ENCODE measurements at regions not wholly inside any gene's neighbourhood (a gene's known extent, or its start where the extent isn't known, plus 50 kb on each side); places are given as distances from the start of the nearest gene placed in this dataset.
"Not testable (repeated sequence)": the region's sequence is repeated elsewhere in the genome, so short reads cannot be mapped to it uniquely, and the experiment has no call there.

GRCh38 chr10:109270173-109270572 lies 653.1 kb downstream of the XPNPEP1 start:
- no peak for DNase-seq
- in situ Hi-C loops (cut with HindIII; ENCODE audit: low pct_ligation_motif_present, low pct_unique_long_range_greater_than_20kb, low sequenced_read_pairs) = no loop called here

DNA sequence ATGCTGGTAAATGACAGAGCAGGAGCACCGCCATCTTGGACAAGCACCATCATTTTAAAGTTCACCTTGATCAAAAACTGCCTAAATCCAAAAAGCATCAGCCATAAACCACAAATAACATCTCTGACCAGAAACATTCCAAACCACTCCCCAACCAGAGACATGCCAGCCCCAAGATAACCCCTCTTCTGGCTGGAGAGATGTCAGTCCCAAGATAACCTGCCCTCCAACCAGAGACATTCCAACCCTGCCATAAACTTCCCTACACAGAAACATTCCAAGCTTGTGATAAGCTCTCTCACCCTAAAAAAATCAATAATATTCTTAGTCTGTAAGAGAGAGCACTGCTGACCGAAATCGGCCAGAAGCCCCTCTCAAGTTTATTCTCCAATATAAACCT lies 659.3 kb downstream of the XPNPEP1 start:
- no peak for DNase-seq
- in situ Hi-C loops (cut with HindIII; ENCODE audit: low pct_ligation_motif_present, low pct_unique_long_range_greater_than_20kb, low sequenced_read_pairs) = no loop called here

DNA sequence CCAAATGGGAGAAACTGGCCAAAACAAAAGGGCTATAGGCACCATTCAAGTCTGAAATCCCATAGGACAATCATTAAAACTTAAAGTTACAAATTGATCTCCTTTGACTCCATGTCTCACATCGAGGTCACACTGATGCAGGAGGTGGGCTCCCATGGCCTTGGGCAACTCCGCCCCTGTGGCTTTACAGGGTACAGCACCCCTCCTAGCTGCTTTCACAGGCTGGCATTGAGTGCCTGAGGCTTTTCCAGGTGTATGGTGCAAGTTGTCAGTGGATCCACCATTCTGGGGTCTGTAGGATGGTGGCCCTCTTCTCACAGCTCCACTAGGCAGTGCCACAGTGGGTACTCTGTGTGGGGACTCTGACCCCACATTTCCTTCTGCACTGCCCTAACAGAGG lies 662.1 kb downstream of the XPNPEP1 start:
- DNase-seq = no peak
- in situ Hi-C loops (cut with HindIII; ENCODE audit: low pct_ligation_motif_present, low pct_unique_long_range_greater_than_20kb, low sequenced_read_pairs) = no loop called here

DNA sequence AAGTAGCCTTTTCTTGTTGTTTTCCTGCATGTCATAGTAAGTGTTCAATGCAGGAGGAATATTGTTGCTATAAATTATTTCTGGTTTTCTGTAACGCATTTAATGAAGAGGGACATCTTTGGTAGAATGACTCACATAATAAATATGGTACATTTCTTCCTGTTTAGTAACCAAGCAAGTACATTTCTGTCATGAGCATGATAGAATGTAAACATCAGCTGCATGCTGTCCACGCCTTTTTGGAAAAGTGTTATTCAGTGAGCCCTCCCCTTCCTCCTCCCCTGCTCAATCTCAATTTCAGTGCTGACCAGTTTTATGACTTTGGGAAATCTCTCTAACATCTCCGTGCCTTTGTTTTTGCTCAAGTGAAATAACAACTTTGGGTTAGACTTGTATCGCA lies 664.0 kb downstream of the XPNPEP1 start:
- no peak for DNase-seq
- in situ Hi-C loops (cut with HindIII; ENCODE audit: low pct_ligation_motif_present, low pct_unique_long_range_greater_than_20kb, low sequenced_read_pairs) = no loop called here

GRCh38 chr10:109253306-109253705 lies 670.0 kb downstream of the XPNPEP1 start:
- DNase-seq = no peak
- in situ Hi-C loops (cut with HindIII; ENCODE audit: low pct_ligation_motif_present, low pct_unique_long_range_greater_than_20kb, low sequenced_read_pairs) = no loop called here

DNA sequence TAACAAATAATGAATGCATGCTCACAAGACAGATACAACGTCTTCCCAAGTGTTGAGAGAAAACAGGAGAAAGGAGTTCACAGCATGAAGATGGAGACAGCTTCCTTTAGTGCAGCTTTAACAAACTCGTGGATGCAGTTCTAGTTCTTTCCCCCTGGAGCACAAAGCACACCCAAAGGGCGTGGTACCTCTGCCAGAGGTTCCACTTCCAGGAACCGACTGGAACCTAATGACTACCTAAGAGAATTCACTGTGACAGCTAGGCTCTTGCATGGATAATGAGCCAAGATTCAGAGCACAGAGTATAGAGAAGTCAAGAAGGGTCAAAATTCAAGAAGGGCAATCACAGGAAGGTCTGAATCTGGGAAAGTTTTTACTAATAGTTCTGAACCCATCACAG lies 673.2 kb downstream of the XPNPEP1 start:
- in situ Hi-C loops (cut with HindIII; ENCODE audit: low pct_ligation_motif_present, low pct_unique_long_range_greater_than_20kb, low sequenced_read_pairs) = no loop called here
- no peak for DNase-seq

DNA sequence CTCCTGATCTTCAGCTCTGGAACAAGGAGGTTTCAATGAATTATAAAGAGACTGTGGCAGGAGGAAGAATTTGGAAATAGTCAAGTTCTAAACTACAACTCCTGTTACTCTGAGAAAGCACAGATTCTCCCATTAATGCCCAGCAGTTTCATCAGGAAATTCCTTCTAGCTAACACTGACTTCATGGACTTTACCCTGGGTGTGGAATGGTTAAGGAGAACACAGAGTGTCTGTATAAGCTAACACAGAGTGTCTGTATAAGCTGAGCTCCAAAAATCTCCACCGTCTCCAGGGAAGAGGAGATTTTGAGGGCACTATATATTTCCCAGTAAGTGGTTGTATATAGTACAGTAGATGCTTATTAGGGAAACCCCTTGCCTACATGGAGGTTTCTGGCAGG lies 675.5 kb downstream of the XPNPEP1 start:
- in situ Hi-C loops (cut with HindIII; ENCODE audit: low pct_ligation_motif_present, low pct_unique_long_range_greater_than_20kb, low sequenced_read_pairs) = no loop called here
- DNase-seq = no peak

- in situ Hi-C loops (cut with HindIII; ENCODE audit: low pct_ligation_motif_present, low pct_unique_long_range_greater_than_20kb, low sequenced_read_pairs) = no loop called here
- no peak for DNase-seq
These were observed 677.5 kb downstream of the XPNPEP1 start for GRCh38 chr10:109245821-109246220.

DNA sequence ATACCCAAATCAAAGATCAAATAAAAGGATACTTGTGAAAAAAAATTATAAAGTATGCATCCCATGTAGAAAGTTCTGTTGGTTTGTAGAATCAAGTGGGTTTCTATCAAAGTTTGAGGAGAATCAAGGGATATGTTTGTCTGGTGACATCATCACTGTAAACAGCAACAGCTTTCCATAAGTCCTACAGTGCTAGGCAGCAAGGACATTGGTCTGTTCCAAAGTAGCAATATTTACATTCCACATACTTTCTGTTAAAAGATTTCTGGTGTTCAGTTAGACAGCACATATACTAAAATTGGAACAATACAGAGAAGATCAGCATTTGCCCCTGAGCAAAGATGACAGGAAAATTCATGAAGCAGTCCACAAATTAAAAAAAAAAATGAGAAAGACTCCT lies 683.9 kb downstream of the XPNPEP1 start:
- in situ Hi-C loops (cut with HindIII; ENCODE audit: low pct_ligation_motif_present, low pct_unique_long_range_greater_than_20kb, low sequenced_read_pairs) = no loop called here
- DNase-seq = no peak

DNA sequence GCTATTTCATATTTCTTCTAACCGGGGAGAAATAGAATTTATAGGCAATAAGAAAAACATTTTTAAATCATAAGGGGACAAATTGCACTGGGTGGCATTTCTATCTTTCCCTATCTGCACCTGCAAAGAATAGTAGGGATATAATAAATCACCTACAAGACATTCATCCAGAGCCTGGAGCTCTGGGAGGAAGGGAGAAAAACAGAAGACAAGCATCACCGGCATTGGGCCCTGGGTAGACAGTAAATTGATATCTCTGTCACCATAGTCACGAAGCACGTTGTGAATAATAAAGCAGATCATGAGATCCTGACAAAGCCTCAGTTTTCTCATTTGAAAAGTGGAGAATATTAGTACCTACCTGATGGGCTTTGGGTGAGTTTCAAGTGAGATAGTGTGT lies 685.6 kb downstream of the XPNPEP1 start:
- in situ Hi-C loops (cut with HindIII; ENCODE audit: low pct_ligation_motif_present, low pct_unique_long_range_greater_than_20kb, low sequenced_read_pairs) = no loop called here
- DNase-seq = no peak

- in situ Hi-C loops (cut with HindIII; ENCODE audit: low pct_ligation_motif_present, low pct_unique_long_range_greater_than_20kb, low sequenced_read_pairs) = no loop called here
- DNase-seq = no peak
These were observed 686.3 kb downstream of the XPNPEP1 start for GRCh38 chr10:109237050-109237449.

- DNase-seq; in situ Hi-C loops (cut with HindIII; ENCODE audit: low pct_ligation_motif_present, low pct_unique_long_range_greater_than_20kb, low sequenced_read_pairs): not testable (repeated sequence)
These were observed 699.8 kb downstream of the XPNPEP1 start for GRCh38 chr10:109223533-109223932.

DNA sequence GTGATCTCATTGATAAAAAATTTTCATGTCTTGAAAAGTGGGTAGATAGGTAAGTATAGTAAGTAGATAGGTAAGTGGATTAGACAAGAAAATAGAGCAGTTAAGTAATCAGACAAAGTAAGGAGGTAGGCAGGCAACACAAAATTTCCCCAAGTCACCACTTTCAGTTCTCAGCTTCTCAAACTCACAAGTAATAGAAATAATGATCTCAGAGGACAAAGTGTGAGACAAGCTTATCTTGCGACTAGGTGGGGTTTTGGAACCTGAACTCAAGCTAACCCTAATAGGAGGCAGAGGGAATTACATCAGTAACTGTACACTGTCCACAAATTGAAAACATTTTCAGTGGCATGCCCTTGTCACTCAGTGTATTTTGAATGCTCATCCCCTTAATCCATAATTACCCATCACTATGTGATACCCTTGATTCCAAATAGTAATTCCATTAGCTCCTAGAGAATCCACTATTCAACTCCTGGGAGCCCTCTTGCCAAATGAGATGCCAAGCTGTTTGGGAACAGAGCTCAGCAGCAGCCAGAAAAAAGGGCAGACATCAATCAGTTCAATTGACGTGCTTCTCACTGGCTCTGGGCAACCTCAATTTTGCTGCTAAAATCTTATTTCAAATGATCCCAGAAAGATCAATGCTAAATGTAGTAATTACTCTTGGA lies 703.2 kb downstream of the XPNPEP1 start:
- in situ Hi-C loops (cut with HindIII; ENCODE audit: low pct_ligation_motif_present, low pct_unique_long_range_greater_than_20kb, low sequenced_read_pairs) = no loop called here

DNA sequence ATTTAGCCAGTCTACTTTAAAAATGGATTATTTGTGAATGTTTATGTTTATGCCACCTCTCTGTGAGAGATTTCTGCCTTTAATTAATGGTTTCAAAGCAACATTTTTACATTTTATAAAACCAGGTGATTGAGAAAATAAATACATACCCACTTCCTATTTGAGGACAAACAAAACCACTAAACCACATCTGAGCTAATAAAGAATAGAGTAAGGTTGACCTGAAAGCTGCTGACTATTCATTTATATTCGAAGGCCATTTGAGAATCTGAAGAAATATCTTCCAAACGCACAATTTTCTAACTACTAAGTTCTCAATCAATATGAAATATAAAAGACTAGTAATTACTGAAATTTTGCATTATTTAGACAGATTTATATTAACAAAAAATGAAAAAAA lies 705.1 kb downstream of the XPNPEP1 start:
- in situ Hi-C loops (cut with HindIII; ENCODE audit: low pct_ligation_motif_present, low pct_unique_long_range_greater_than_20kb, low sequenced_read_pairs) = no loop called here
- no peak for DNase-seq

More for the DNA sequence above, 703.2 kb downstream of the XPNPEP1 start:
- DNase-seq = no peak

- DNase-seq = peak; percentile 31
- in situ Hi-C loops (cut with HindIII; ENCODE audit: low pct_ligation_motif_present, low pct_unique_long_range_greater_than_20kb, low sequenced_read_pairs) = no loop called here
These were observed 707.8 kb downstream of the XPNPEP1 start for GRCh38 chr10:109215291-109216075.

DNA sequence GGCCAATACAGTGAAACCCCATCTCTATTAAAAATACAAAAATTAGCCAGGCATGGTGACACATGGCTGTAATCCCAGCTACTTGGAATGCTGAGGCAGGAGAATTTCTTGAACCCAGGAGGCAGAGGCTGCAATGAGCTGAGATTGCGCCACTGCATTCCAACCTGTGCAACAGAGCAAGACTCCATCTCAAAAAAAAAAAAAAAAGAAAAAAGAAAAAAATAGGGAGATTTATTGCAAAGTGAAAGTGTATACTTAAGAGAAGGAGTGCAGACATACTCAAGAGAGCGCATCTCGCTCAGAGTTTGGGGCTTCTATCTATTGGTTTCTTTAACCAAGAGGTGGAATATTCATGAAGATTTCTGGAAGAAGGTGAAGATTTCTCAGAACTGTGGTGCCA lies 708.4 kb downstream of the XPNPEP1 start:
- in situ Hi-C loops (cut with HindIII; ENCODE audit: low pct_ligation_motif_present, low pct_unique_long_range_greater_than_20kb, low sequenced_read_pairs) = not testable (repeated sequence)
- peak; percentile 21 for DNase-seq

GRCh38 chr10:109207361-109207760 lies 716.0 kb downstream of the XPNPEP1 start:
- peak; percentile 15 for DNase-seq
- in situ Hi-C loops (cut with HindIII; ENCODE audit: low pct_ligation_motif_present, low pct_unique_long_range_greater_than_20kb, low sequenced_read_pairs) = no loop called here

GRCh38 chr10:109205929-109206585 lies 717.3 kb downstream of the XPNPEP1 start:
- DNase-seq = peak; percentile 83
- in situ Hi-C loops (cut with HindIII; ENCODE audit: low pct_ligation_motif_present, low pct_unique_long_range_greater_than_20kb, low sequenced_read_pairs) = no loop called here

- in situ Hi-C loops (cut with HindIII; ENCODE audit: low pct_ligation_motif_present, low pct_unique_long_range_greater_than_20kb, low sequenced_read_pairs) = no loop called here
- no peak for DNase-seq
These were observed 719.5 kb downstream of the XPNPEP1 start for GRCh38 chr10:109203646-109204353.
